ENCODE measurements at regions not wholly inside any gene's neighbourhood (a gene's known extent, or its start where the extent isn't known, plus 50 kb on each side); places are given as distances from the start of the nearest gene placed in this dataset.

- no peaks in the 10 kb centered on the region; the same call in 1 of the 3 replicates for H3K9me3 Mint-ChIP-seq
- H3K4me1 Mint-ChIP-seq, result no peaks in the 10 kb centered on the region
- H3K4me1 ChIP-seq (ENCODE audit: insufficient read depth), result no peaks in the 10 kb centered on the region
- H3K36me3 ChIP-seq (ENCODE audit: insufficient read depth), result no peaks in the 10 kb centered on the region
- DNase-seq (ENCODE audit: low spot score) (no peak), ATAC-seq (no peak)
- no peak overlapping the region for H3K4me3 ChIP-seq
- H2AFZ ChIP-seq, result no peak overlapping the region
- no peak for TF ChIP-seq ZNF462 (CRISPR knock-in tag; IDR thresholded peaks at IDR 0.05)
- no peak for TF ChIP-seq EZH2 (IDR thresholded peaks at IDR 0.05; ENCODE audit: low read depth, unreplicated experiment)
- no peak for TF ChIP-seq REST (IDR thresholded peaks at IDR 0.05; ENCODE audit: unreplicated experiment)
- TF ChIP-seq EZH2phosphoT487 (IDR thresholded peaks at IDR 0.05; ENCODE audit: unreplicated experiment), result no peak
- no peak for TF ChIP-seq STAT1 (IDR thresholded peaks at IDR 0.05; ENCODE audit: unreplicated experiment)
- TF ChIP-seq CTCF (conservative IDR thresholded peaks at IDR 0.05; ENCODE audit: low read depth in 2 of 2), result no peak
- no peak for TF ChIP-seq JUNB (IDR thresholded peaks at IDR 0.05; ENCODE audit: unreplicated experiment)
- TF ChIP-seq CREB1 (CRISPR knock-in tag; IDR thresholded peaks at IDR 0.05; ENCODE audit: low read depth), result no peak
- no peak for TF ChIP-seq POLR2AphosphoS5 (IDR thresholded peaks at IDR 0.05; ENCODE audit: low read depth)
- TF ChIP-seq ETS1 (IDR thresholded peaks at IDR 0.05), result no peak
- TF ChIP-seq ZNF331 (CRISPR knock-in tag; IDR thresholded peaks at IDR 0.05; ENCODE audit: low read depth), result no peak
- TF ChIP-seq NANOG (IDR thresholded peaks at IDR 0.05; ENCODE audit: borderline replicate concordance), result no peak
- TF ChIP-seq ZNF114 (CRISPR knock-in tag; IDR thresholded peaks at IDR 0.05), result no peak
- H3K79me2 ChIP-seq (replicated peaks; ENCODE audit: insufficient read depth), result no peaks in the 10 kb centered on the region
- no peak overlapping the region for H3K27ac Mint-ChIP-seq
- no peaks in the 10 kb centered on the region for H3K36me3 Mint-ChIP-seq (ENCODE audit: low read depth)
- H3K27me3 Mint-ChIP-seq (ENCODE audit: insufficient read depth, low read depth, poor library complexity), result no peaks in the 10 kb centered on the region
- H3K27me3 ChIP-seq (ENCODE audit: insufficient read depth), result no peaks in the 10 kb centered on the region
- H3F3A ChIP-seq (replicated peaks; ENCODE audit: low read depth), result no peaks in the 10 kb centered on the region
- H3K9me2 ChIP-seq (ENCODE audit: insufficient read depth), result peaks cover 6% of the 10 kb centered on the region
- H3K27ac ChIP-seq (ENCODE audit: low read depth), result no peak overlapping the region
- H3K4me3 Mint-ChIP-seq, result no peak overlapping the region
- H4K20me1 ChIP-seq (replicated peaks; ENCODE audit: insufficient read depth), result no peaks in the 10 kb centered on the region
- no peak overlapping the region for H3K4me2 ChIP-seq
These were observed 363.1 kb downstream of the GPAM start for GRCh38 chr10:111820471-111820870.
